ENCODE measurements at regions not wholly inside any gene's neighbourhood (a gene's known extent, or its start where the extent isn't known, plus 50 kb on each side); places are given as distances from the start of the nearest gene placed in this dataset.

- TF ChIP-seq CTCF (IDR thresholded peaks at IDR 0.05): no peak
- TF ChIP-seq POLR2A (IDR thresholded peaks at IDR 0.05): no peak
- no peak for TF ChIP-seq POLR2AphosphoS5 (IDR thresholded peaks at IDR 0.05)
These were observed 983.8 kb downstream of the TTLL7 start for GRCh38 chr1:83015163-83015562.

Measured in suprapubic skin (tissue), 4 donors.